ENCODE measurements at regions not wholly inside any gene's neighbourhood (a gene's known extent, or its start where the extent isn't known, plus 50 kb on each side); places are given as distances from the start of the nearest gene placed in this dataset.

GRCh38 chr3:159113221-159113875, 311.5 kb downstream of the MFSD1 start:
- Histone ChIP-seq H3K4me3 (ENCODE audit: low read depth, low read length) (no peak overlapping the region), H3K27me3 (ENCODE audit: control insufficient read depth, insufficient read depth, low read length) (no peaks in the 10 kb centered on the region), H3K36me3 (ENCODE audit: control insufficient read depth, insufficient read depth, low read length) (no peaks in the 10 kb centered on the region)
- no peak for DNase-seq (ENCODE audit: low read depth)
- TF ChIP-seq, protein P1, sequence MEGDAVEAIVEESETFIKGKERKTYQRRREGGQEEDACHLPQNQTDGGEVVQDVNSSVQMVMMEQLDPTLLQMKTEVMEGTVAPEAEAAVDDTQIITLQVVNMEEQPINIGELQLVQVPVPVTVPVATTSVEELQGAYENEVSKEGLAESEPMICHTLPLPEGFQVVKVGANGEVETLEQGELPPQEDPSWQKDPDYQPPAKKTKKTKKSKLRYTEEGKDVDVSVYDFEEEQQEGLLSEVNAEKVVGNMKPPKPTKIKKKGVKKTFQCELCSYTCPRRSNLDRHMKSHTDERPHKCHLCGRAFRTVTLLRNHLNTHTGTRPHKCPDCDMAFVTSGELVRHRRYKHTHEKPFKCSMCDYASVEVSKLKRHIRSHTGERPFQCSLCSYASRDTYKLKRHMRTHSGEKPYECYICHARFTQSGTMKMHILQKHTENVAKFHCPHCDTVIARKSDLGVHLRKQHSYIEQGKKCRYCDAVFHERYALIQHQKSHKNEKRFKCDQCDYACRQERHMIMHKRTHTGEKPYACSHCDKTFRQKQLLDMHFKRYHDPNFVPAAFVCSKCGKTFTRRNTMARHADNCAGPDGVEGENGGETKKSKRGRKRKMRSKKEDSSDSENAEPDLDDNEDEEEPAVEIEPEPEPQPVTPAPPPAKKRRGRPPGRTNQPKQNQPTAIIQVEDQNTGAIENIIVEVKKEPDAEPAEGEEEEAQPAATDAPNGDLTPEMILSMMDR (IDR thresholded peaks at IDR 0.05; ENCODE audit: insufficient read depth, low read length, poor library complexity, severe bottlenecking): no peak

GRCh38 chr3:159114582-159114981, 312.7 kb downstream of the MFSD1 start:
- DNase-seq (ENCODE audit: low read depth): no peak
- Histone ChIP-seq H3K27me3 (ENCODE audit: control insufficient read depth, insufficient read depth, low read length) (no peaks in the 10 kb centered on the region), H3K4me3 (ENCODE audit: low read depth, low read length) (no peak overlapping the region), H3K36me3 (ENCODE audit: control insufficient read depth, insufficient read depth, low read length) (no peaks in the 10 kb centered on the region)
- TF ChIP-seq, protein P1 (IDR thresholded peaks at IDR 0.05; ENCODE audit: insufficient read depth, low read length, poor library complexity, severe bottlenecking): no peak

- no peak overlapping the region for H3K4me3 ChIP-seq (ENCODE audit: low read depth, low read length)
- no peak for DNase-seq (ENCODE audit: low read depth)
- H3K36me3 ChIP-seq (ENCODE audit: control insufficient read depth, insufficient read depth, low read length): no peaks in the 10 kb centered on the region
- TF ChIP-seq, protein P1 (IDR thresholded peaks at IDR 0.05; ENCODE audit: insufficient read depth, low read length, poor library complexity, severe bottlenecking): no peak
- no peaks in the 10 kb centered on the region for H3K27me3 ChIP-seq (ENCODE audit: control insufficient read depth, insufficient read depth, low read length)
Observed at GRCh38 chr3:159123877-159124276, 322.0 kb downstream of the MFSD1 start.

DNA sequence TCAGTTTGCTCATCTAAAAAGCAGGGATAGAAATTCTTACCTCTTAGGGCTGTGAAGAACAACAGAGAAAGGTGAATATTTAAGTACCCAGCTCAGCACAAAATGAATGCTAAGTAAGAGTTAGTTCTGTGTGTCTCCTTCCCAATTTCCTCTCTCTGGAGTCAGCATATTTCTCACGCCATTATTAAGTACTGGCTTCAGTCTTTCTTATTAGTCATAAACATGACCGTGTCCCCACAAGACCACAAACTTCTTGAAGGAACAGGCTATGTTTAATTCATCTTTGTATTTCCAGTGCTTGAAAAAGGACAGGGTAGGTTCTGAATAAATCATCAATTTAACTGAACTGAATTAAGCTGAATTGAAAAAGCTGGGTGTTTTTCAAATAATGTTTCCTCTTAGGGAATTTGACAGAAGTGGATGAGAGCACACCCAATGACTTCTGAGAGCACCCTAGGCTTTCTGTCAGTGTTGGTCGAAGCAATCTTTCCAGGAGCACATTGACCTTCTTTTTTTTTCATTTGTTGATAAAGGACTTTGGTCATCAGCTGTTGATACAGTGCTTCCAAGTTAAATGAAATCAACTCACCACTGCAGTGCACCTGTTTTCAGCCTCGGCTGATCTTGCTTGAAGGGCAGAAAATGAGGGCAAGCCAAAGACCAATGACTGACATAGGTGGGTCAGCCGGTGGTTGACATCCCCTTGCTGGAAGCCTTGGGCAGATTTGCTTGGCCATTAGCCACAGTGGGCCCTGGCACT, 324.6 kb downstream of the MFSD1 start:
- no peak overlapping the region for H3K4me3 ChIP-seq (ENCODE audit: low read depth, low read length)

GRCh38 chr3:159127021-159127392, 325.2 kb downstream of the MFSD1 start:
- Histone ChIP-seq H3K27me3 (ENCODE audit: control insufficient read depth, insufficient read depth, low read length) (no peaks in the 10 kb centered on the region), H3K4me3 (ENCODE audit: low read depth, low read length) (no peak overlapping the region), H3K36me3 (ENCODE audit: control insufficient read depth, insufficient read depth, low read length) (no peaks in the 10 kb centered on the region)
- DNase-seq (ENCODE audit: low read depth): no peak
- TF ChIP-seq, protein P1 (IDR thresholded peaks at IDR 0.05; ENCODE audit: insufficient read depth, low read length, poor library complexity, severe bottlenecking): no peak

More for the DNA sequence above, 324.6 kb downstream of the MFSD1 start:
- TF ChIP-seq, protein P1 (IDR thresholded peaks at IDR 0.05; ENCODE audit: insufficient read depth, low read length, poor library complexity, severe bottlenecking): no peak
- H3K36me3 ChIP-seq (ENCODE audit: control insufficient read depth, insufficient read depth, low read length): no peaks in the 10 kb centered on the region
- H3K27me3 ChIP-seq (ENCODE audit: control insufficient read depth, insufficient read depth, low read length): no peaks in the 10 kb centered on the region
- no peak for DNase-seq (ENCODE audit: low read depth)
